ENCODE measurements at regions not wholly inside any gene's neighbourhood (a gene's known extent, or its start where the extent isn't known, plus 50 kb on each side); places are given as distances from the start of the nearest gene placed in this dataset.

DNA sequence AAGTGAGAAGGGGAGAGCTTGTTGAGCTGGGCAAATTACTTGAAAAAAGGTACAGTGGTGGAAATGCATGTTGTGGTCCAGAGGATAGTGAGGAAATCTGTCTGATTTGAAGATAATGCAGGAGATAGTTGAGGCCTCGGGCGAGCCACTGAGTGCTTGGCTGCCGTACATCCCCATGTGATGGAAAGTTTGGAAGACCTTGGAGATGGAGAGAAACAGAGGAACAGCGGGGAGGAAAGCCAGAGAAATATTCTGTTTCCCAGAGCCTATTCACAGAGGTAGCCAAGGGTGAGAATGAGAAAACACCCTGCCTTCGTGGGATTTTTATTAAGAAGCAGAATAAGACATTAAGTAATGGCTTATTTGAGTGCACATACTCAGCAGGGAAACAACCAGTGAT lies 498.2 kb downstream of the BCL11B start:
- TF ChIP-seq, protein P1, sequence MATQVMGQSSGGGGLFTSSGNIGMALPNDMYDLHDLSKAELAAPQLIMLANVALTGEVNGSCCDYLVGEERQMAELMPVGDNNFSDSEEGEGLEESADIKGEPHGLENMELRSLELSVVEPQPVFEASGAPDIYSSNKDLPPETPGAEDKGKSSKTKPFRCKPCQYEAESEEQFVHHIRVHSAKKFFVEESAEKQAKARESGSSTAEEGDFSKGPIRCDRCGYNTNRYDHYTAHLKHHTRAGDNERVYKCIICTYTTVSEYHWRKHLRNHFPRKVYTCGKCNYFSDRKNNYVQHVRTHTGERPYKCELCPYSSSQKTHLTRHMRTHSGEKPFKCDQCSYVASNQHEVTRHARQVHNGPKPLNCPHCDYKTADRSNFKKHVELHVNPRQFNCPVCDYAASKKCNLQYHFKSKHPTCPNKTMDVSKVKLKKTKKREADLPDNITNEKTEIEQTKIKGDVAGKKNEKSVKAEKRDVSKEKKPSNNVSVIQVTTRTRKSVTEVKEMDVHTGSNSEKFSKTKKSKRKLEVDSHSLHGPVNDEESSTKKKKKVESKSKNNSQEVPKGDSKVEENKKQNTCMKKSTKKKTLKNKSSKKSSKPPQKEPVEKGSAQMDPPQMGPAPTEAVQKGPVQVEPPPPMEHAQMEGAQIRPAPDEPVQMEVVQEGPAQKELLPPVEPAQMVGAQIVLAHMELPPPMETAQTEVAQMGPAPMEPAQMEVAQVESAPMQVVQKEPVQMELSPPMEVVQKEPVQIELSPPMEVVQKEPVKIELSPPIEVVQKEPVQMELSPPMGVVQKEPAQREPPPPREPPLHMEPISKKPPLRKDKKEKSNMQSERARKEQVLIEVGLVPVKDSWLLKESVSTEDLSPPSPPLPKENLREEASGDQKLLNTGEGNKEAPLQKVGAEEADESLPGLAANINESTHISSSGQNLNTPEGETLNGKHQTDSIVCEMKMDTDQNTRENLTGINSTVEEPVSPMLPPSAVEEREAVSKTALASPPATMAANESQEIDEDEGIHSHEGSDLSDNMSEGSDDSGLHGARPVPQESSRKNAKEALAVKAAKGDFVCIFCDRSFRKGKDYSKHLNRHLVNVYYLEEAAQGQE (IDR thresholded peaks at IDR 0.05; ENCODE audit: borderline replicate concordance) = no peak
- TF ChIP-seq POLR2AphosphoS5 (IDR thresholded peaks at IDR 0.05) (no peak), RAD21 (conservative IDR thresholded peaks at IDR 0.05) (no peak), SMC3 (conservative IDR thresholded peaks at IDR 0.05; ENCODE audit: poor library complexity) (no peak), EZH2 (IDR thresholded peaks at IDR 0.05; ENCODE audit: borderline replicate concordance, insufficient read depth, low read length, poor library complexity, severe bottlenecking) (no peak), MXI1 (conservative IDR thresholded peaks at IDR 0.05; ENCODE audit: poor library complexity, severe bottlenecking) (no peak), EP300 (conservative IDR thresholded peaks at IDR 0.05; ENCODE audit: poor library complexity, severe bottlenecking) (no peak)
- TF ChIP-seq, protein P2, sequence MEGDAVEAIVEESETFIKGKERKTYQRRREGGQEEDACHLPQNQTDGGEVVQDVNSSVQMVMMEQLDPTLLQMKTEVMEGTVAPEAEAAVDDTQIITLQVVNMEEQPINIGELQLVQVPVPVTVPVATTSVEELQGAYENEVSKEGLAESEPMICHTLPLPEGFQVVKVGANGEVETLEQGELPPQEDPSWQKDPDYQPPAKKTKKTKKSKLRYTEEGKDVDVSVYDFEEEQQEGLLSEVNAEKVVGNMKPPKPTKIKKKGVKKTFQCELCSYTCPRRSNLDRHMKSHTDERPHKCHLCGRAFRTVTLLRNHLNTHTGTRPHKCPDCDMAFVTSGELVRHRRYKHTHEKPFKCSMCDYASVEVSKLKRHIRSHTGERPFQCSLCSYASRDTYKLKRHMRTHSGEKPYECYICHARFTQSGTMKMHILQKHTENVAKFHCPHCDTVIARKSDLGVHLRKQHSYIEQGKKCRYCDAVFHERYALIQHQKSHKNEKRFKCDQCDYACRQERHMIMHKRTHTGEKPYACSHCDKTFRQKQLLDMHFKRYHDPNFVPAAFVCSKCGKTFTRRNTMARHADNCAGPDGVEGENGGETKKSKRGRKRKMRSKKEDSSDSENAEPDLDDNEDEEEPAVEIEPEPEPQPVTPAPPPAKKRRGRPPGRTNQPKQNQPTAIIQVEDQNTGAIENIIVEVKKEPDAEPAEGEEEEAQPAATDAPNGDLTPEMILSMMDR (IDR thresholded peaks at IDR 0.05; ENCODE audit: poor library complexity, severe bottlenecking) = no peak
- no peaks in the 10 kb centered on the region for H3K9me2 ChIP-seq (ENCODE audit: insufficient read depth, low read length)
- no peaks in the 10 kb centered on the region for H3K79me2 ChIP-seq (replicated peaks; ENCODE audit: insufficient read depth, low read length)
- no peak overlapping the region for H3K27ac ChIP-seq (ENCODE audit: low read length)
- no peaks in the 10 kb centered on the region for H3K9me3 ChIP-seq (ENCODE audit: low read length)
- H2AFZ ChIP-seq (ENCODE audit: low read depth, low read length) = no peak overlapping the region
- no peak overlapping the region for H3K4me3 ChIP-seq (ENCODE audit: low read length)
- H3K9ac ChIP-seq (ENCODE audit: low read length) = no peak overlapping the region
- no peaks in the 10 kb centered on the region for H3F3A ChIP-seq (ENCODE audit: insufficient read depth, low read length, poor library complexity, severe bottlenecking)
- no peaks in the 10 kb centered on the region for H3K27me3 ChIP-seq (ENCODE audit: insufficient read depth, low read depth, low read length)
- no peak overlapping the region for H3K4me2 ChIP-seq (ENCODE audit: low read length)
- no peaks in the 10 kb centered on the region for H4K20me1 ChIP-seq (ENCODE audit: insufficient read depth)
- H3K36me3 ChIP-seq (ENCODE audit: insufficient read depth, low read length) = no peaks in the 10 kb centered on the region

DNA sequence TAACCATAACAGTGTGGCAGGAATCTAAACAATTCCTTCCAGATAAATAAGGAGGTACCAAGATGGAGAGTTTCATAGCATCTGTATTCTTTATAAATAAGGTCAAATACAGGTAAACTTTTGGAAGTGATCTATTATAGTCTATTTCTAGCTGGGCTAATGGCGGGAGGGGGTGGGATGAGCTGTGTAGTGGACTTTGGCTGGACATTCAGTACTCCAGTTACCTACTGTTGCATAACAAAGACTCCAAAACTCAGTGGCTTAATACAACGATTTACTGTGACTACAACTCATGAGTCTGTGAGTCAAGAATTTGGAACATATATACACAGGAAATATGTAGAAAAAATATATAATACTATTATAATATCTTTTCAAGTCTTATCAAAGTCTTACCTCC lies 496.1 kb downstream of the BCL11B start:
- TF ChIP-seq EZH2 (IDR thresholded peaks at IDR 0.05; ENCODE audit: borderline replicate concordance, insufficient read depth, low read length, poor library complexity, severe bottlenecking) = no peak
- TF ChIP-seq, protein P1 (IDR thresholded peaks at IDR 0.05; ENCODE audit: borderline replicate concordance) = no peak
- no peak for TF ChIP-seq POLR2AphosphoS5 (IDR thresholded peaks at IDR 0.05)
- TF ChIP-seq TAF1 (IDR thresholded peaks at IDR 0.05; ENCODE audit: low read depth) = no peak
- TF ChIP-seq EP300 (conservative IDR thresholded peaks at IDR 0.05; ENCODE audit: poor library complexity, severe bottlenecking) = no peak
- TF ChIP-seq MXI1 (conservative IDR thresholded peaks at IDR 0.05; ENCODE audit: poor library complexity, severe bottlenecking) = no peak
- TF ChIP-seq RAD21 (conservative IDR thresholded peaks at IDR 0.05) = no peak
- TF ChIP-seq, protein P2 (IDR thresholded peaks at IDR 0.05; ENCODE audit: poor library complexity, severe bottlenecking) = no peak
- no peak for TF ChIP-seq SMC3 (conservative IDR thresholded peaks at IDR 0.05; ENCODE audit: poor library complexity)
- H3F3A ChIP-seq (ENCODE audit: insufficient read depth, low read length, poor library complexity, severe bottlenecking) = no peaks in the 10 kb centered on the region
- no peaks in the 10 kb centered on the region for H3K9me3 ChIP-seq (ENCODE audit: low read length)
- no peak overlapping the region for H2AFZ ChIP-seq (ENCODE audit: low read depth, low read length)
- no peak overlapping the region for H3K4me2 ChIP-seq (ENCODE audit: low read length)
- no peaks in the 10 kb centered on the region for H3K9me2 ChIP-seq (ENCODE audit: insufficient read depth, low read length)
- no peaks in the 10 kb centered on the region for H3K79me2 ChIP-seq (replicated peaks; ENCODE audit: insufficient read depth, low read length)
- H3K27me3 ChIP-seq (ENCODE audit: insufficient read depth, low read depth, low read length) = no peaks in the 10 kb centered on the region
- no peak overlapping the region for H3K4me3 ChIP-seq (ENCODE audit: low read length)
- no peak overlapping the region for H3K9ac ChIP-seq (ENCODE audit: low read length)
- no peak overlapping the region for H3K27ac ChIP-seq (ENCODE audit: low read length)
- no peaks in the 10 kb centered on the region for H4K20me1 ChIP-seq (ENCODE audit: insufficient read depth)
- H3K36me3 ChIP-seq (ENCODE audit: insufficient read depth, low read length) = no peaks in the 10 kb centered on the region

All from neural cell (in vitro differentiated cells).